Stimulated activated CD4-positive, alpha-beta T cell treated with anti-CD3 and anti-CD28 coated beads, Interleukin-2, amount 100 ng/mL, for 48 hours (primary cell): ENCODE measurements at regions not wholly inside any gene's neighbourhood (a gene's known extent, or its start where the extent isn't known, plus 50 kb on each side); places are given as distances from the start of the nearest gene placed in this dataset.
"Not testable (repeated sequence)": the region's sequence is repeated elsewhere in the genome, so short reads cannot be mapped to it uniquely, and the experiment has no call there.

Source experiments
- DNase-seq, 2 donors: peaks; one replicate each; pipeline ENCODE4 v3.0.0-alpha.2; 2020

- DNase-seq, result no peak
These were observed 391.7 kb upstream of the CYRIA start for GRCh38 chr2:17057109-17058017.

- no peak for DNase-seq
These were observed 390.6 kb upstream of the CYRIA start for GRCh38 chr2:17056236-17056635.

- DNase-seq, result no peak
These were observed 386.4 kb upstream of the CYRIA start for GRCh38 chr2:17052001-17052400.

DNA sequence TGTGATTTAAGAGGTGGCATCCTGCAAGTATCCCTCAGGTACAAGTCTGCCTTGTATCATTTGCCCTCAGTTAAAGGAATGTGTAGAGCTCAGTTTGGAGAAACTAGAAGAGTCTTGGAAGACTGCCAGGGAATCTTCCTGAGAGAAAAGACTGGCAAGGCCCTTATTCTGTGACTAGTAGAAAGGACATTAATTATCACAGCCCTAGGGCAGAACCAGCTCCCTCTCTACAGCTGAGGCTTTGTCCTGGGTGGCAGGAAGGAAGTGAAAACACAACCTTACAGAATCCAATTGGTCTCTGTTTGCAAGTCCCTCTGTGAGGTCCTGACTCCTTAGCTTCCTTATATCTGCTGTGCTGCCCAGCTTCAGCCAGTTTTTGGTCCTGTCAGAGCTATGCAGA, 385.9 kb upstream of the CYRIA start:
- no peak for DNase-seq

DNA sequence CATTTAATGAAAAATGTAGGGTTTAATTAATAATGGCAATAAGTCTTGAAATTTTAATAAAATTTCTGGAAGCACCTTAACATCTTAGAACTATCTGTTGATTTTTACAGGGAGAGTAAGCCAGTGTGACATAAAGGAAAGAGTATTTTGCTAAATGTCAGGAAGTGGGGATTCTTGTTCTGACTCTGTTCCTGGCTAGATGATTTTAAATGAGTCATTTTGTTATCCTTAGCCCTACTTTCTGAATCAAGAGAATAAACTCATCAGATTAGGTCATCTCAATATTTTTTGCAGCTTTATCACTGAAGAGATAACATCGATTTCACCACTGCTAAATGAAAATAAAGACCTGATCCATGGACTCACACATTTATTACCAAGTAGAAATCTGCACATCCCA, 377.5 kb upstream of the CYRIA start:
- DNase-seq, result no peak

- DNase-seq, result no peak
These were observed 370.7 kb upstream of the CYRIA start for GRCh38 chr2:17036361-17036760.

DNA sequence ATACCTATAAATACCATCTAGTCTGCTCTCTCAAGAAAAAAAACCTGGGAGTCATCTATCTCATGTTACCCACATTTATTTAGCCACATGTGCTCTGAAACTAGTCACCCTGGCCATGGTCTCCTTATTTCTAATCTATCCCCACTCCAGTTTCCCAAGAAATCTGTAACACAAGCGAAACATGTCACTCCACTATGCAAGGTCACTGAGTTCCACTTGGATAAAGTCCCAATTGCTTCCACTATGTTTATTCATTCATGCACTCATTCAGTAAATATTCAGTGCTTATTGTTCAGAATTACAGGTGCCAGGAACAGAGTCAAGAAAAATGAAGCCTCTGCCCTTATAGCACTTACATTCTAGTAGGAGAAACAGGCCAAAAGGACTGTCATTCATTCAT, 369.4 kb upstream of the CYRIA start:
- DNase-seq, result no peak

DNA sequence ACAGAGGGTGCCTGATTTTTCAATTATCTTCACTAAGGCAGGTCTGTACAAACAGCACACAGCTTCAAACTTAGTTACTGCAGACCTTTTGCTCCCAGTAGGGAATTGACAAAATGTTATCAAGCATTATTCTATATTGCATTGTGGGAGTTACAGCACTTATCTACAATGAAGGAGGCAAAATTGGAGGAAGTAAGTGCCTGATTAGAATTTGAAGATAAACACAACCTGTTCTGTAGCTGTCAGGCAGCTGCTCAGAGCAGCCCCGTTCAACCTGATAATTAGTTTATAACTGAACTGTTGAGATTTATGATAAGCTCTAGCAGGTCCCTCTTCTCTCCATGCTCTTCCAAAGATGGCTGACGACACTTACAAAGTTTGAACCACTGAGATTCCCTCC, 364.4 kb upstream of the CYRIA start:
- DNase-seq, result no peak

- DNase-seq, result no peak
These were observed 346.7 kb upstream of the CYRIA start for GRCh38 chr2:17012297-17012696.

DNA sequence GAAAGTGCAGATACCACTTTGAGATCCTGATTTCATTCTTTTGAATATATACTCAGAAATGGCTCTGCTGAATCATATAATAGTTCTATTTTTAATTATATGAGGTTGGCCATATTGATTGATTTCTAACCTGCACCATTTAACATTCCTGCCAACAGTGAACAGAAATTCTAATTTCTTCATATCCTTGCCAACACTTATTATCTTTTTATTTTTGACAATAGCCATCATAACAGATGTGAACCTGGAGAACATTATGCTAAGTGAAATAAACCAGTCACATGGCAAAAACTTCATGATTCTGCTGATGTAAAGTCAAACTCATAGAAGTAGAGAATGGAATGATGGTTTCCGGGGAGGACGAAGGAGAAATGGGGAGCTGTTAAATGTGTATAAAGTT, 344.5 kb upstream of the CYRIA start:
- DNase-seq, result no peak

DNA sequence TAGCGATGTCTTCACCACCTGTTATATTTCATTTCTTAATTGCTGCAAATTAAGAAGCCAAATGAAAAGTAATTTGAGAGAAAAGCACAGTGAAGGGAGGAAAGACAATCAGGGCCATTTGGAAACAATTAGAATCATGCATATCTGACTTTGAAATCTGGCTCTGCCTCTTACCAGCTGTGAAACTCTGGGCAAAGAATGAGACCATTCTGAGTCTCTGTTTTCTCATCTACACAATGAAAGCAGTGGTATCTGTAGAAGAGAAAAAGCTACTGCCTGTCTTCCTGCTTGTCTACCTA, 334.5 kb upstream of the CYRIA start:
- DNase-seq, result no peak

- no peak for DNase-seq
These were observed 333.9 kb upstream of the CYRIA start for GRCh38 chr2:16999347-17000183.

DNA sequence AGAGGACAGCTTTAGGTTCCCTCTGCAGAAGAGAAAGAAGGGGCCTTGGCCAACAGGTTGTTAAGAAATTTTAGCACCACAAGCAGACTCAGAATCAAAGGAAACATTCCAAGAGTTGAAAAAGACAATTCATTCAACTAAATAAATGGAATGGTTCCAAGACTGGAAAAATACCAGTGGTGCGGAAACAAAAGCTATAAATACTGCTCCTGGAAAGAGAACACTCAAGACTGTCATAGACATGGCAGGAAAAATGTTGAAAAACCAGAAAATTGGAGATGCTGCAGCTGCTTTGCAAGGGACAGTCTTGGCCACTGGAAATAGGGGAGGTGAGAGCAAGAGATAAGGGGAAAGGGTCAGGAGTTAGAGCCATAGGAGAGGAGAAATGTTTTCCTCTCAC, 312.7 kb upstream of the CYRIA start:
- DNase-seq, result no peak

- DNase-seq, result no peak
These were observed 309.1 kb upstream of the CYRIA start for GRCh38 chr2:16974688-16975087.

GRCh38 chr2:16973586-16974286, 308.1 kb upstream of the CYRIA start:
- DNase-seq, result no peak

- DNase-seq, result no peak
These were observed 306.6 kb upstream of the CYRIA start for GRCh38 chr2:16972276-16972675.

GRCh38 chr2:16971722-16972234, 306.1 kb upstream of the CYRIA start:
- DNase-seq, result no peak

GRCh38 chr2:16970948-16971347, 305.3 kb upstream of the CYRIA start:
- DNase-seq, result not testable (repeated sequence)

GRCh38 chr2:16962505-16962904, 296.9 kb upstream of the CYRIA start:
- no peak for DNase-seq

DNA sequence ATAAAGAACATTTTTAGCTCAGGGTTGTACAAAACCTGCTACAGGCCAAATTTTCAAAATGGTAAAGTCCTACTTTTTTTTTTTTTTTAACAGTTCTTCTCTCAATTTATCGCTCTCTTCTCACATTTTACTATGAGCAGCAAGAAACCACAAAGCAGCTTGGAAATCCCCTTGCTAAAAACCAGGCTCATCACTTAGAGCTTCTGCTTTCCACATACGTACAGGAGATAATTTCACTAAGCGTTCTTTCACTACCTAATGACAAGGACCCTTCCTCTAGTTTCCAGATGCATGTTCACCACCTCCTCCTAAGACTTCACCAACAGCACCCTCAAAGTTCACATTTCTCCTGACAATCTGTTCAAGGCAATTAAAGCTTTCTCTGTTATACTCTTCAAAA, 294.9 kb upstream of the CYRIA start:
- DNase-seq, result no peak

GRCh38 chr2:16958266-16958665, 292.6 kb upstream of the CYRIA start:
- no peak for DNase-seq

DNA sequence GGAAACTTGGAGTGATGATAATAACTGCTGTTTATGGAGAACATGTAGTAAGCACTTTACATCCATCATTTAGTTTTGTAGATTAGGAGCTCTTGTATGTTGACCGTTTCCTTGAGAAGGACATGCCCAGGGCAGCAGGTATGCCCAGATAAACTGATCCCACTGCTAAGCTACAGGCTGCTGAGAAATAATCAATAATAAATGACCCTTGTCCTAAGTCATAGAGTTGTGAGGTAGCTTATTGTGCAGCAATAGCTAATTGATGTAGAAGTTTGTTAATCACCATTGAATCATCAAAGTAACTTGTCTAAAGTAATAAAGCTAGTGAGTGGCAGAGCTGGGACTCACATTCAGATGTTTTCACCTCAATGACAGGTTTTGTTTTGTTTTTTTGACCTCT, 287.2 kb upstream of the CYRIA start:
- DNase-seq, result no peak

- DNase-seq, result no peak
These were observed 286.7 kb upstream of the CYRIA start for GRCh38 chr2:16952368-16952767.
